HCT116 (cell line): ENCODE measurements at regions not wholly inside any gene's neighbourhood (a gene's known extent, or its start where the extent isn't known, plus 50 kb on each side); places are given as distances from the start of the nearest gene placed in this dataset.

Source experiments
- ATAC-seq: fragments of 200-7000 bp; cut with Tn5 transposase; 2 replicates; pipeline ENCODE4 v1.9.1; 2020; ENCODE audit warnings: mild to moderate bottlenecking, moderate library complexity
- BruUV-seq: library from RNA; stranded (reverse); fragments of 400-500 nt; replicated peaks from 2 replicates; lab custom pipeline; 2021; lab: Mats Ljungman, UMichigan
- CTCF ChIA-PET: fragments of 300-600 bp; sonication (Branson Sonifier 250); formaldehyde crosslinking; loops from one replicate; lab custom pipeline; 2021; ENCODE audit warnings: antibody characterized with exemption; lab: Charles Lee
- POLR2A ChIA-PET: fragments of 300-600, 350-600 bp; sonication (Branson Sonifier 250); formaldehyde crosslinking; loops from one replicate; lab custom pipeline; 2021; ENCODE audit warnings: antibody characterized with exemption; lab: Charles Lee
- RAD21 ChIA-PET, 2 experiments: fragments of 300-600 bp; sonication (Branson Sonifier 250); formaldehyde crosslinking; loops; one replicate each; lab custom pipeline; 2023; ENCODE audit warnings: low total read pairs in 2 of 2; ENCODE audit not compliant: uncharacterized antibody in 2 of 2, unreplicated experiment in 2 of 2, low non-redundant PET in 1 of 2; lab: Charles Lee
- DNase-seq: peaks from one replicate; pipeline ENCODE4 v3.0.0-alpha.2; 2010; ENCODE audit warnings: low read depth, low spot score
- H2AFZ ChIP-seq: fragments of 200-600 bp; shearing (Covaris generic), sonication (generic); 2 replicates; pipeline ENCODE4 v1.6.1; 2017; ENCODE audit warnings: low read depth, mixed run types, mixed read lengths, antibody characterized with exemption, low read length; ENCODE audit not compliant: poor library complexity, severe bottlenecking
- H3K27ac ChIP-seq: 2 replicates; pipeline ENCODE4 v1.5.1; 2012; ENCODE audit warnings: low read depth, low read length
- H3K27me3 ChIP-seq: fragments of 200-600 bp; sonication (generic); 2 replicates; pipeline ENCODE4 v1.6.1; 2016; ENCODE audit warnings: mixed run types, low read length, mixed read lengths; ENCODE audit not compliant: insufficient read depth
- H3K36me3 ChIP-seq, 2 experiments: fragments of 200-500 bp in 1 of 2; fragments of 200-600 bp in 1 of 2; sonication (Bioruptor generic) in 1 of 2; sonication (generic) in 1 of 2; 2 replicates each; pipeline versions ENCODE4 v1.5.1 to v1.6.1; 2014 to 2016; ENCODE audit warnings: low read length in 2 of 2, inconsistent platforms in 1 of 2, mixed read lengths in 1 of 2, mixed run types in 1 of 2; ENCODE audit not compliant: insufficient read depth in 2 of 2, control insufficient read depth in 1 of 2
- H3K4me1 ChIP-seq, 2 experiments: fragments of 200-600 bp in 1 of 2; sonication (generic) in 1 of 2; 2 replicates each; pipeline versions ENCODE4 v1.5.1 to v1.6.1; 2012 to 2017; ENCODE audit warnings: low read length in 2 of 2, inconsistent platforms in 1 of 2, mild to moderate bottlenecking in 1 of 2, mixed read lengths in 1 of 2, mixed run types in 1 of 2, moderate library complexity in 1 of 2; ENCODE audit not compliant: insufficient read depth in 2 of 2, control insufficient read depth in 1 of 2
- H3K4me2 ChIP-seq: fragments of 200-600 bp; sonication (generic); 2 replicates; pipeline ENCODE4 v1.6.1; 2017; ENCODE audit warnings: mixed run types, low read length, mixed read lengths
- H3K4me3 ChIP-seq, 2 experiments: fragments of 200-600 bp in 1 of 2; sonication (generic) in 1 of 2; replicated peaks in 1 of 2; 2 replicates each; pipeline ENCODE4 v1.5.1; 2011 to 2016; ENCODE audit warnings: low read length in 2 of 2, control low read depth in 1 of 2, low read depth in 1 of 2, mild to moderate bottlenecking in 1 of 2, mixed read lengths in 1 of 2, mixed run types in 1 of 2
- H3K79me2 ChIP-seq: fragments of 200-600 bp; sonication (generic); 2 replicates; pipeline ENCODE4 v1.6.1; 2017; ENCODE audit warnings: mild to moderate bottlenecking, mixed run types, low read length, moderate library complexity, mixed read lengths; ENCODE audit not compliant: insufficient read depth
- H3K9ac ChIP-seq: fragments of 200-600 bp; sonication (generic); 2 replicates; pipeline ENCODE4 v1.6.1; 2016; ENCODE audit warnings: low read length, mixed read lengths
- H3K9me2 ChIP-seq: fragments of 200-600 bp; sonication (generic), shearing (Covaris generic); 2 replicates; pipeline ENCODE4 v1.6.1; 2017; ENCODE audit warnings: mixed run types, mild to moderate bottlenecking, moderate library complexity; ENCODE audit not compliant: insufficient read depth
- H3K9me3 ChIP-seq, 2 experiments: fragments of 200-500 bp in 1 of 2; fragments of 200-600 bp in 1 of 2; sonication (Bioruptor generic) in 1 of 2; sonication (generic) in 1 of 2; 2 replicates each; pipeline ENCODE4 v1.6.1; 2014 to 2017; ENCODE audit warnings: low read length in 2 of 2, mixed read lengths in 2 of 2, inconsistent platforms in 1 of 2, low read depth in 1 of 2, mild to moderate bottlenecking in 1 of 2, mixed run types in 1 of 2, moderate library complexity in 1 of 2; ENCODE audit not compliant: control insufficient read depth in 1 of 2, insufficient read depth in 1 of 2
- H4K20me1 ChIP-seq: fragments of 200-600 bp; sonication (generic), shearing (Covaris generic); 2 replicates; pipeline ENCODE4 v1.6.1; 2017; ENCODE audit warnings: mixed run types, mild to moderate bottlenecking, moderate library complexity; ENCODE audit not compliant: insufficient read depth
- CBX3 ChIP-seq: IDR thresholded peaks from 2 replicates; pipeline ENCODE4 v1.6.1; 2012; ENCODE audit warnings: low read depth
- CEBPB ChIP-seq: IDR thresholded peaks from 2 replicates; pipeline ENCODE4 v1.6.1; 2012; ENCODE audit warnings: low read depth
- CTCF ChIP-seq, 3 experiments: fragments of 200-600 bp in 1 of 3; sonication (generic) in 1 of 3; IDR thresholded peaks in 2 of 3; conservative IDR thresholded peaks in 1 of 3; 2 replicates each; pipeline ENCODE4 v1.5.1; 2012 to 2017; ENCODE audit warnings: low read depth in 2 of 3, low read length in 2 of 3, antibody characterized with exemption in 1 of 3, borderline replicate concordance in 1 of 3, control low read depth in 1 of 3, mild to moderate bottlenecking in 1 of 3, mixed read lengths in 1 of 3, mixed run types in 1 of 3, moderate library complexity in 1 of 3; ENCODE audit not compliant: insufficient read depth in 1 of 3
- ELF1 ChIP-seq: IDR thresholded peaks from 2 replicates; pipeline ENCODE4 v1.6.1; 2012; ENCODE audit warnings: low read depth, borderline replicate concordance
- EZH2 ChIP-seq: fragments of 200-600 bp; sonication (generic); IDR thresholded peaks from 2 replicates; pipeline ENCODE4 v1.6.1; 2017; ENCODE audit warnings: antibody characterized with exemption, mixed run types
- JUND ChIP-seq: IDR thresholded peaks from 2 replicates; pipeline ENCODE4 v1.6.1; 2012
- MAX ChIP-seq: IDR thresholded peaks from 2 replicates; pipeline ENCODE4 v1.6.1; 2012
- POLR2A ChIP-seq: IDR thresholded peaks from 2 replicates; pipeline ENCODE4 v1.7.0; 2011; ENCODE audit warnings: borderline replicate concordance; ENCODE audit not compliant: insufficient read depth, insufficient read length; ENCODE audit errors: extremely low read depth
- SP1 ChIP-seq: IDR thresholded peaks from 2 replicates; pipeline ENCODE4 v1.6.1; 2012; ENCODE audit warnings: low read depth
- intact Hi-C: fragments of 100-400 bp; cut with micrococcal nuclease; formaldehyde crosslinking; loops from 2 replicates; pipeline ENCODE4 v1.10.0; 2022
- TF ChIP-seq, protein P1 (sequence below): IDR thresholded peaks from 2 replicates; pipeline ENCODE4 v1.6.1; 2012

- TF ChIP-seq EZH2 (no peak), MAX (no peak)
These were observed 268.7 kb downstream of the XXYLT1 start (continued) for GRCh38 chr3:195001961-195002861.

- Histone ChIP-seq H3K9me2 (no peaks in the 10 kb centered on the region), H3K4me3 (no peak overlapping the region), H3K4me2 (no peak overlapping the region), H3K36me3 (no peaks in the 10 kb centered on the region), H3K27me3 (peaks cover 42% of the 10 kb centered on the region), H4K20me1 (no peaks in the 10 kb centered on the region), H2AFZ (no peak overlapping the region)
- ChIA-PET CTCF (interaction anchor here (1.2 to 1.9 kb wide), 3 partner anchors 102 to 321 kb away, joined by 4 to 5 read pairs (median 4); partner anchors contain the start of gene XXYLT1), RAD21 (no interaction called here)
- no peak for DNase-seq
- intact Hi-C loops: loop anchor here (2.0 kb wide), 1 partner anchor 256 kb away; no protein-coding TSS in a partner anchor
- TF ChIP-seq CEBPB (no peak), CTCF (IDR thresholded peaks at IDR 0.05 in 2 of 3, conservative IDR thresholded peaks at IDR 0.05 in 1 of 3; ENCODE audit: borderline replicate concordance in 1 of 3, insufficient read depth in 1 of 3, low read depth in 2 of 3, low read length in 2 of 3) (no peak), ELF1 (no peak), SP1 (no peak), POLR2A (no peak), CBX3 (no peak), JUND (no peak)
- TF ChIP-seq, protein P1, sequence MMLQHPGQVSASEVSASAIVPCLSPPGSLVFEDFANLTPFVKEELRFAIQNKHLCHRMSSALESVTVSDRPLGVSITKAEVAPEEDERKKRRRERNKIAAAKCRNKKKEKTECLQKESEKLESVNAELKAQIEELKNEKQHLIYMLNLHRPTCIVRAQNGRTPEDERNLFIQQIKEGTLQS: no peak
- TF ChIP-seq, all 23 proteins: peak for 0
- no TSS peak for BruUV-seq
- Histone ChIP-seq H3K4me1 (peaks cover 0 to 9% of the 10 kb centered on the region in 2 experiments; a peak in 1 of 4 replicates), H3K9ac (no peak overlapping the region), H3K79me2 (no peaks in the 10 kb centered on the region), H3K27ac (no peak overlapping the region), H3K9me3 (no peaks in the 10 kb centered on the region)
- no peak for ATAC-seq
- POLR2A ChIA-PET: no interaction called here
These were observed 267.7 kb downstream of the XXYLT1 start for GRCh38 chr3:195003006-195003892.
